ENCODE measurements at regions not wholly inside any gene's neighbourhood (a gene's known extent, or its start where the extent isn't known, plus 50 kb on each side); places are given as distances from the start of the nearest gene placed in this dataset.

- no peak for DNase-seq
Measured at GRCh38 chr18:56374007-56374655, 264.3 kb downstream of the TXNL1 start.

DNA sequence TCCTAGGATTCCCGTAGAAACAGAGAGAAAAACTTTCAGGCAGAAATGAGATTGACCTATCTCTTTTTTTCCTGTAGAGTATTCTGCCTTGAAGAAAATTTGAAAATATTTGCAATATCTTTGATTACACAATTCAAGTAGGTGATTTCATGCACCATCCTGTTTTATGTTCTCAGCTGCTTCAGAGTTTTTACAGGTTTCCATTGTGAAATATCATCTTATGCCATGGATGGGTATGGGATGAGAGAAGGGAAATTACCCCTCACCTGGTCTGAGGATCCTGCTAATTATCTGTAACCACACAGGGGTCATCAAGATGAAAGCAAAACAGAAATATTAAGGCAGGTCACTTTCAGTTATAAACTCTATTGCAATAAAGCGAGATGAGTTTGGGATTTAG is 264.8 kb downstream of the TXNL1 start:
- DNase-seq = no peak

DNA sequence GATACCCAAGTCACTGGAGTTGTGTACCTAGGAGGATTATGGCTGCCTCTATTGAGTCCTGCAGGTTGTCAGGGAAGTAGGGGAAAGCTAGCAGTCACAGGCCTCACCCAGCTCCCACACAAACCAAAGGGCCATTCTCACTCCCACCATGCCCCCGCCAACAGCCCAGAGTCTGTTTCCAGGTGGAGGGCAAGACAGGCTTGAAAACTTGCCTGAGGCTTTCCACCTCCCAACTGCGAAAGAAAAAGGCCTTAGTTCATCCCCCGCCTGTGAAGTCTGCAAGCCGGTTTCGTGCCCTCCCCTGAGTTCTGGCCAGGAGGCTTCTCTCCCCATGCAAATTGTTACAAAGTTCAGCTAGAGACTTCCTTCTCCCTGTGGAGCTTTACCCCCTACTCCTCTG is 270.3 kb downstream of the TXNL1 start:
- no peak for DNase-seq

DNA sequence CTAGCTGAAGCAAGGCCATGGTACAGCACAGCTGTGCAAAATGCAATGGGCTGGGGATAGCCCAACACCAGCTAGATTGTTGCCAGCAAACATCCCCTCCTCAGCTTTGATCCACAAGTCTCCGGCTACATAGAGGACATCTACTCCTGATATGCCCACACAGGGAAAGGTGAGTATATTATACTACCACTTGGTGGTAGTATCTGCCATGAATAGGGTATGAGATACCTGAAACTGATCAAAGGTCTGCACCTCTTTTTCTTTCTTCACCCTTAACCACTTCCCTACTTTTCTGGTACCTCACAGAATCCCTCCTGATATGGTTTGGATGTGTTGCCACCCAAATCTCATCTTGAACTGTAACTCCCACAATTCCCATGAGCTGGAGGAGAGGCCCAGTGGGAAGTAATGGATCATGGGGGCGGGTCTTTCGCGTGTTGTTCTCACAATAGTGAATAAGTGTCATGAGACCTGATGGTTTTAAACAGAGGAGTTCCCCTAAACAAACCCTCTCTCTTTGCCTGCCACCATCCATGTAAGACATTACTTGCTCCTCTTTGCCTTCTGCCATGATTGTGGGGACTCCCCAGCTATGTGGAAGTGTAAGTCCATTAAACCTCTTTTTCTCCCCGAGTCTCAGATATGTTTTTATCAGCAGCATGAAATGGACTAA is 279.6 kb downstream of the TXNL1 start:
- DNase-seq = no peak

GRCh38 chr18:56353663-56354260 is 284.6 kb downstream of the TXNL1 start:
- no peak for DNase-seq

DNA sequence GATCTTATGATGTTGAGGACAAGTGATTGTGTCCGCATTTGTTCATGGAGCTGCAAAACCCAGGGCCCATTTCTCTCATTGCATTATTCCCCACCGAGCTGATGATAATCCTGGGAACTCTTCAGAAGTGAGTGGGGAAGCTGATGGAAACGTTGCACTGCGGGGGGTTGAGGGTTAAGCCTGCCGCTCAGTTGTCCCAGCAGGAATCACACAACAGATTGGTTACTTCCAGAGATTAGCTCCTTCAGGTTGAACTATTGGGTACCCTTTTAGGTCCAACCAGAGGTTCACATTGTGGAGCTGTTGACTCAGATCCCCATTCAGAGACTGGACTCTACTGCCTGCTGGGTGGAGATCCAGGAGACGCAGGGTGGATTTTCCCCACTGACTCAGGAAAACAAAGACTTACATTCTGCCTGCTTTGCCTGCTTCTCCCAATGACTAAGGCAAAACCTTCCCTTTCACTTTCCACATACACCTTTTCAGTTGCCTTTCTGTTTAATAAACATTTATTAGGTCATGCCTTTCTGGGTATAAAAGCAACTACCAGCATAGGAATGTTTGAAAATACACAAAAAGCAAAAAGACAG is 286.4 kb downstream of the TXNL1 start:
- DNase-seq = no peak

DNA sequence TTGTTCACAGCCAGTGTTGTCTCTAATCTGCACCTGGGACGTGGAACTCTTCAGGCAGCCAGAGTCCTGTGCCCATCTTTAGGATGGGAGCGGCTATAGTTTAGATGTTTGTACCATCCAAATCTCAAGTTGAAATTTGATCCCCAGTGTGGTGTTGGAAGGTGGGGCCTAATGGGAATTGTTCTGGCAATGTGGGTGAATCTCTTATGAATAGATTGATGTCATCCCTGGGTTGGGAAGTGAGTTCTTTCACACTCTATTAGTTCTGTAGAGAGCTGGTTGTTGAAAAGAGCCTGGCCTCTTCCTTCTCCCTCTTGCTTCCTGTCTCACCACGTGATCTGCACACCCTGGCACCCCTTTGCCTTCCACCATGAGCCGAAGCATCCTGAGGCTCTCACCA is 300.9 kb downstream of the TXNL1 start:
- no peak for DNase-seq

- DNase-seq = no peak
Measured at GRCh38 chr18:56333839-56334238, 304.6 kb downstream of the TXNL1 start.

DNA sequence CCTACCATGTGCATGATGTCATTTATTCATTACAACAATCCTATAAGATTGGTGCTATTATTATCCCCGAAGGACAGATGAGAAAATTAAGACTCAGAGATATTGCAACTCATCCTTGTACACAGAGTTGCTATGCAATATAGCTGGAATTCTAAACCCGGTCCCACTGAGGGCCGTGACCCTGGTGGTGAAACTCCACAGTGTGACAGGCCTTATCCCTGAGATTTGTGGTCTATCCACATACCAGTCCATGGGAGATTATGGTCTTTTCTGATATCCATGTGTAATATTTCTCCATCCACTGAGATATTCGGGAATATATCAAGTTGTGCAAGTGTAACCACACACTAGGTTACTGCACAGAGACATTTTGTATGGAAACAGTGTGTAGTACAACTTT is 305.2 kb downstream of the TXNL1 start:
- DNase-seq = no peak

DNA sequence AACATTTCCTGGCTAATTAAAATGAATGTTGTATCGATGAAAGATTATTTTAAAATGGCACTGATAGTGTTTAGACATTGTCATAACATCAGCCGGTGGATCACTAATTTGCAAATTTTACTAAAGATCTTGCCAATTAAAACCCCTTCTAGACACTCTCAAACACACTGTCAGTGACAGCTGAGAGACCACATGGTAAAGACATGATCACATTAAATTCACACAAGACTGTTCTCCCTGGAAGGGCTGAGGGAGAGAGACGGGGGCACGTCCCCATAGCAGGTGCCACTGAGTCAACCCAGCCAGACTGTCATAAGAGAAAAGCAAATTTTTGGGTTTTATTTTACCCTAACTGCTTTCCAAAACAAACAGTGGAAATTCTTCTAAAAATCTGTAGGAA is 306.0 kb downstream of the TXNL1 start:
- no peak for DNase-seq

DNA sequence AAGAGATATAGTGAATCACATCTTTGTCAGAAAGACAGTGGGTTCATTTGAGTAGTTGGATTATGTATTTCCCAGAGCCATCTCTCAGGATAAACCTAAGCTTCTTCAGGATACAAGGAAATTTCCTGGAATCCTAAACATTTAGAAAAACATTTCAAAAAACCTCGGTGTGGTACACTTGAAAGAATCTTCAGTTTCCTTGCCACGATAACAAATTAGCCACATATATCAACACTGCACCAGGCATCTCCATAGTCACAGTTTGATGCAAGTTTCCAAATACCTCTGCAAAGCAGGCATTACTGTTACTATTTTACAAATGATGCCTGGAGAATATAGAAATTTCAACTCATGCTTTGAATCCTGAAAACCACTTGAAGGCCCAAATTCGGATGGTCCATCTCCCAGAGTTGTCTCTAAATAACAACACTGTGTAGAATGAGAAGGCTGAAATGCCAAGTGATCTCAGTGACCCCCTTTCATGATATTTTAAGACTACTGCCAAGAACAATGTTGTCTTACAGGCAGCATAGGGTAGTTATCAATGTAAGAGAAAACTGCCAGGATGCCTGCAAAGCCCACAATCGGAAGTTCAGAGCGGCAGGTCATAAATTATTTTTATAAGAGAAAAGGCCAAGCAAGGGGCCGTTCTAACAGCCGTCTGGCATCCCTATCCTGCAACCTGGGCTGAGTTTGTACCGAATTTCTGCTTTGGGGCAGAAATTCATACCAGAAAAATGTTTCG is 307.9 kb downstream of the TXNL1 start:
- no peak for DNase-seq

- DNase-seq = no peak
Measured at GRCh38 chr18:56329536-56329935, 308.9 kb downstream of the TXNL1 start.

GRCh38 chr18:56327191-56327885 is 311.1 kb downstream of the TXNL1 start:
- DNase-seq = no peak

DNA sequence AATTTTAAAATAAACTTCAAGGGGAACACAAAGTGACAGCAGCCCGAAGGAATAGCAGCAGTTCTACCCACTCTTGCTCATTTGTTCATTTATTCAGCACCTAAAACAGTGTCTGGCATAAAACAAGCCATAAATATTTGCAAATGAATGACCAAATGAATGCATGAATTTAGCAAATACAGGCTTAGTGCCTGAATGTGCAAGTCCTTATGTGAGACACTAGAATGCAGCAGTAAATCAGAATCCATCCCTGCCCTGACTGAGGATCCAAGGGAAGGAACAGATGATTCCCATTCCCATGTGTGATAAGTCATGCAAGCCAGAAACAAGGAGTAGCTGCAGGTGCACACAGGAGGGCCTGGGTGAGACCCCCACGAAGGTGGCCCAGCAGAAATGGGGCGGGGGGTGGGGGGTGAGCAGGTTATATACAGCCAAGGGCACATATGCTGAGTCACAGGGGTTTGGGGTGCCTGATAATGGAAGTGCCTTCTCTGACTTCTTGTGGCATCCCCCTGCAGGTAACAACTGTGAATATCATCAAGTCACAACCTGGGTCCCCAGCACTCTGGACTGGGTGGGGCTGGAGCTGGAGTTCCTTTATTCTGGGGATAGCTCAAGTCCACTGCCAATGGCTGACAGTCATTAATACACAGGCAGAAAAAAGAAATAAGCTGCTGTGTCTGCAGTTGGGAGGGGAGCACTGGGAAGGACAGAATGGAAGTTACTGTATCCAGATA is 311.9 kb downstream of the TXNL1 start:
- no peak for DNase-seq

DNA sequence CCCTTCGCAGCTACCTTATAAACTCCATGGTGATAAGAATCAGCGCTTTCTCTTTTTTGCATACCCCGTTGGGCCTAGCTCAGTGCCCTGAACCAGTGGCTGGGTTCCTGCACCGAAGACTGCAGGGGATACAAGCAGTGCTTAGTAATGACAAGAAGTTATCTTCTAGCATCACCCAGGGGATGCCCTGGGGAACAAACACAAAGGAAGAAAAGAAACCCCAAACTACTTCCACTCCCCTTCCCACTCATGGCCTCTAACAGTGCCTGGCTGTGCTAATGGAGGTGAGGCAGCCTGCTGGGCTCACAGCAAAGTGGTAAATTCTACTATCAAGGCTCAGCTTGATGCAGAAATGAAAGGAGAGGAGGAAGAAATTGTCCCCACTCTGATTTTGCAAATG is 314.7 kb downstream of the TXNL1 start:
- no peak for DNase-seq

DNA sequence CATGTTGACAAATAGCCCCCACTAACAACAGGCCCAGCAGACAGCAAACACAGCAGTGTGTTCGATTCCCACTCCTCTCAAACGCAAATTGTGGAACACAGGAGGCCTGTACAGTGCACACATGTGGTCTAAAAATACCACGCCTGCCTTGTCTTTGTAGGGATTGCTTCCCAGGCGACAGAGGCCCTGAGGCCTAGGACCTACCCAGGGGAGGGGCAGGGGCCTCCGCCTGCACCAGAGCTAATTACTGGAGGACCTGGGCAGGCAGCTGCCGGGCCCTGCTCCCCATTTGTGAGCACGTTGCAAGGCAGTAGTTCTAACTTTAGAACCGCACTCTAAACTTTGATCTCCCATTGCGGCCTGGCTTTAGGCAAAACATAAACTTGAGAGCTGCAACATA is 316.0 kb downstream of the TXNL1 start:
- DNase-seq = no peak

DNA sequence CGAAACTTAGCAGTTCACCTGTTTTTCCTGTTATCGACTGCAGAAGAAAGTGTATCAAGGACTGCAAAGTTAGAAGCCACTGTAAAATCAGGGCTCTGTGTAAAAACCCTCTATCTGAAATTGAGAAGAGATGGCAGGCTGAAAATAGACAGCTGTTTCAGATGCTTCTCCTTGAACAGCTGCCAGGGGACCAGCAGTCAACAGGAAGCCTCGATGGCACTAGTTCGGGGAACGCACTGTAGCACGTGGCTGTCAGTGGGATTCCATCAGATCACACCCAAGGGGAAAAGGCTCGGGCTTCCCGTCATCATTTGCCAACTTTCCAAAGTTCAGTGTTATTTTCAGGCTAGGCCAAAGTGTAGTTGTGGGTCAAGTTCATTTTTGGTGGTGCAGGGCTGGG is 316.9 kb downstream of the TXNL1 start:
- DNase-seq = no peak

DNA sequence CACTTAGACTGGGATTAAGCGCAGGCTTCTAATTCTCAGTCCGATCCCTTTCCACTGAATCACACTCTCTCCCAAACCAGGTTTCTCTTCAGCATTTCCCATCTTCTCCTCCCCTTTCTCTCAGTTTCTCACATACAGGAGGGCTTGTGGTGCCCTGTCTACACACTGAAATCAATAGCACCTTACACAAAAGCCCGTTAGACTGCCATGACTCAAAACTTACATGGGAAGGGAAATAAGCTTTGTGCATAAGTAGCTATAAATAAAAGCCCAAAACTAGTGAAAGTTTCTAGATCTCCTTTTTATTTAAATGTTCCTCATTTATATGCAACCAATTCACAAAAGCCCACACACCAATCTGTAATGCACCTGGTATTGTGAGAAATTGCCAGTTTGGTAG is 318.4 kb downstream of the TXNL1 start:
- no peak for DNase-seq

GRCh38 chr18:56316727-56317126 is 321.7 kb downstream of the TXNL1 start:
- DNase-seq = no peak

DNA sequence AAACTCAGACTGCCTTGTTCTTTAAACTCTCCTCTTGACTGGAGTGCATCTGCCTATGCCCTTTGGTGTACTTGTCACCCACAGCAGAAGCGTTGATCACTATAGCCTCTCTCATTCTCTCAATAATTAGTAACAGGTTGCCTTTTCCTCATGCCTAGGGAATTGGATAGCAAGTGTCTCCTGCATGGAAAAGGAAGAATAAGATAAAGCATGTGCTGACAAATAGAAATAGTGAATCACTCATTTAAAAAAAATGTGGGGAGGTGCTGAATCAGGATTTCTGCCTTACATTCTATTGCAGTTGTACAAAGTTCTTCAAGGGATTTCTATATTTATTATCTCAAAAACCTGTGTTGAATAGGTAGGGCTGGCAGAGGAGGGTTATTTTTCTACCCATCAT is 323.0 kb downstream of the TXNL1 start:
- DNase-seq = no peak

- no peak for DNase-seq
Measured at GRCh38 chr18:56314396-56314795, 324.0 kb downstream of the TXNL1 start.

Measured in HCEC 1CT (cell line).